Epithelial cell of prostate (primary cell): ENCODE measurements at regions not wholly inside any gene's neighbourhood (a gene's known extent, or its start where the extent isn't known, plus 50 kb on each side); places are given as distances from the start of the nearest gene placed in this dataset.

Experiments
- DNase-seq: peaks from one replicate; pipeline ENCODE4 v3.0.0-alpha.2; 2011; ENCODE audit warnings: low read depth, low spot score
- H3K27ac ChIP-seq: fragments of 450-650 bp; 2 replicates; pipeline ENCODE4 v1.5.1; 2017; ENCODE audit warnings: mild to moderate bottlenecking

- peak overlapping the region; percentile 74 for H3K27ac ChIP-seq
- no peak for DNase-seq
Measured at GRCh38 chr6:14711704-14712379, 534.0 kb upstream of the JARID2 start.

DNA sequence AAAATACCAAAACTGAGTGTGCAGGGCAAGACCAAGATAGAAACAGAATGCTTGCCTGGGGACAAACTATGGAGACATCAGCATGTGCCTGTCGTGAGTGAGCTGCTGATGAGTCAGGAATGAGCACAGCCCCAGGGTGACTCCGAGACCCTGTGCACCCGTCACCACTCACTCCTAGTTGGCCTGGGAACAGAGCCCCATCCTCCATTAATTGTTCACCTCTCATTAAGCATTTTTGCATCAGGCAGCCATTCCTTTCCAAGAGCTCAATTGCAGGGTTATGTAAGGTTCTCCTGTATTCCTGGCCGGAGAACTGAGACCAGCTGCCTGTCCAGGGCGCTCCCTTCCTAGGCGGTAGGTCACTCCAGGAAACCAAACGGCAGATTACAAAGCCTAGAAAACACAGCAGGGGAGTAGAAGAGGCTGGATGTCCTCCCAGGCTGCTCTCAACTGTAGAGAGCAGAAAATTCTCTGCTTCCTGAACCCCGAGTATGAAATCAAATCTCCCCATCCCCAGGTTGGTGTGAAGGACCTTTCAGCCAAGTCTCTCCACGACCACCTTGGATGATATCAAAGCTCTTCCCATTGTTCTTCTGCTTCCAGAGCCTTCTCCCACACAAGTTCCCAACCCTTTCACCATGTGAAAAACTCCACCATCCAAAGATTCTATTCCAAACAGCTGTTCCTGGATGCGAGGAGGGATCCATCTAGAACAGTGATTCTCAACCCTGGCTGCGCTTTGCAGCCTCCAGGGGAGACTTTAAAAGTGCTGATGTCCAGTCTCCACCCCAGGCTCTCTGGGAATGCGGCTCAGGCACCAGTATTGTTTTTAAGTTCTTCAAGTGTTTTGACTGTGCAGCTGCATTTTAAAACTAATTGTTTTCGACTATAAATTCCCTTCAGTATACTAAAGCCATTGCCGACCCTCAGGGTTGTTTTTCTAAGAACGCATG is 532.6 kb upstream of the JARID2 start:
- H3K27ac ChIP-seq = peak overlapping the region; percentile 74
- DNase-seq = peak; percentile 59

- DNase-seq = no peak
- peak overlapping the region; percentile 74 for H3K27ac ChIP-seq
Measured at GRCh38 chr6:14713966-14714631, 531.8 kb upstream of the JARID2 start.

DNA sequence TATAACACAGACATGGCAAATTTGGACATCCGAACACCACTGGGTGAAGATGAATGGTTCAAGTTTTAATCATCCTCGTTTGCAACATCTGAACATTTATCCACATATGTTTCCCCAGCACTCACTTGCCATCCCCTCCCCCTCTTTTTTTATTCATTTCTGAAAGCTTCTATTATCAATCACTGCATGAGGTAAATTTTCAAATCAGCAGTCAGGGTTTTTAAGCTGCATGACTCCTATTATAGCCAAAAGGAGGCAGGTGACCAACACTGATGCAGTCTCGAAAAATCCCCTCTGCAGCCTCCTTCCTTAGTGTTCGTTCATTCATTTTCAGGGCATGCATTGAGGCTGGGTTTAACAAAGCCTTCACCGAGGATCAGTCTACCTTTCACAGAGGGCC is 530.8 kb upstream of the JARID2 start:
- no peak overlapping the region for H3K27ac ChIP-seq

DNA sequence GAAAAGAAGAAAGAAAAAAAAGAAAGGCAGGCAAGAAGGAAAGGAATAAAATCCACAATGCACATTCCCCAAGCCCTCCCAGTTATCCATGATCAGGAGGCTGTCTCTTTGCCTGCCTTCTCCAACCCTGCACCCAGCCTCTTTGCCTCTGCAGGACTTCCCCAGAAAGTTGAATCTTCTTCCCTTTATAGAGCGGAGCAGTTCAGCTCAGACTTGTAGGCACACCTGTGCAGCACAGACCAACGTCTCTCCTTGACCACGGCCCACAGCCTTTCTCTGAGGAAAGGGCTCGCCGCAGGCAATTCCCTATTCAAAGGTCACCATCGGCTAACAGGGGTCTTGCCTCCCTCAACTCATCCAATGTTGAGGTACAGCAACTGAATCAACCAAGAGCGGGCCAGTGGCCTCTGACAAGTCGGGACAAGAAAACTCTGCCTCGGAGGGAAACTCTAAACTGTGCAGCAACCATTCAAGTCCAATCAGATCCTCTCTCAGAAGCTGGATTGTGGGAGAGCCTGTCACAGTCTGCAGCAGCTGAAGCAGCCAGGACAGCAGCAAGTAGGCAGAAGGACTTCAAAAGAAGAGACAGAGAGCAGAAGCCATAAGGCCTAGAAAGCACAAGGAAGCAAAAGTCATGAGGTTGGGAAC is 529.2 kb upstream of the JARID2 start:
- peak; percentile 44 for DNase-seq
- peak overlapping the region; percentile 22 for H3K27ac ChIP-seq

More for the DNA sequence above, 530.8 kb upstream of the JARID2 start:
- DNase-seq = no peak

GRCh38 chr6:14717307-14717706 is 528.6 kb upstream of the JARID2 start:
- H3K27ac ChIP-seq = peak overlapping the region; percentile 22
- no peak for DNase-seq

GRCh38 chr6:14718861-14719260 is 527.0 kb upstream of the JARID2 start:
- H3K27ac ChIP-seq = no peak overlapping the region
- DNase-seq = no peak

- no peak for DNase-seq
- no peak overlapping the region for H3K27ac ChIP-seq
Measured at GRCh38 chr6:14719270-14719669, 526.6 kb upstream of the JARID2 start.

DNA sequence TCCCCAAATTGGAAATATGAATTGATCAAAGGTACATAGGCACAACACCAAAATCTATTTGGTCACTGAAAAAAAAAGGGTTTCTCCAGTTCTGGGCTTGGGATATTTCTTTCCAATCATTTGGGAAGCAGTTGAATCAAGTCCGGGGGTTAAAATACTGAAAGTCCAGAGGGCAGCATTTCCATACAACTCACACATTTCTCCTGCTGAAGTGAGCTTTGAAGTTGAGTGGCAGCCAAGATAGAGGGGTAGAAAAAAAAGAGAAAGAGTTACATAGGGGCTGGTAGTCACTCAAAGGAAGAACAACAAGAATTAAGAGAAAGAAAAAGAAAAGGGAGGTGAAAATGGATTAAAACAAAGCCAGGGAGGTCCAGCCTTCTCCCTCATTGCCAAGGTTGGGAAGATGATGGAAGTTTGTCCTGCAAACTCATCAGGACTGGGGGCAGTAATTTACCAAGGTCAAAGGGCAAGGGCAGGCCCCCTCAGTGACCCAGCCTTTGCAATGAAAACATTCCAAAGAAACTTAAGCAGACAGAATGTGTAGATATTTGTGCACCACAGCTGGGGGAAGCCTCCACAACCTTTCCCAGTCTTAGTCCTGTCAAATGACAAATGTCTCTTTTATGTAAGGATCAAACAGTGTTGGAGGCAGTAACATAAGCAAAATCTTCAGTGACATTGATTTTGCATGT is 525.3 kb upstream of the JARID2 start:
- DNase-seq = no peak
- no peak overlapping the region for H3K27ac ChIP-seq

- no peak overlapping the region for H3K27ac ChIP-seq
- DNase-seq = no peak
Measured at GRCh38 chr6:14721103-14721758, 524.6 kb upstream of the JARID2 start.

- no peak for DNase-seq
- H3K27ac ChIP-seq = no peak overlapping the region
Measured at GRCh38 chr6:14722001-14722562, 523.8 kb upstream of the JARID2 start.

DNA sequence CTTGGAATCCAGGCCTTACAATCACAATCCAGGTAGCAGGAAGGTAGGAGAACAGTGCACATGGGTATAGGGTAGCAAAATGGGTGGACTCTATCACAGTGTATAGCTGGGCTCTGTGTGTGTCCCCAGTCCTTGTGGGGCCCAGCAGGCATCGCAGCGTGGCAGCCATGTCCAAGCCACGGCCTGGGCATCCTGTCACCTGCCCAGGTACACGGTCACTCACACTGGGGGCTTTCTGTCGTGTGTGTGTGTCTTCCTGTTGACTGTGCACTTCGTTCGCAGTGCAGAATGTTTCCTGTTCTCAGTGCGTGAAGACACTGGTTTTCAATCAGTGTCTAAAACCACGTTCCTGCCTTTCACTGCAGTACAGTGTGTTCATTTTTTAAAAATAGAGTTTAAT is 523.2 kb upstream of the JARID2 start:
- no peak for DNase-seq
- H3K27ac ChIP-seq = no peak overlapping the region

DNA sequence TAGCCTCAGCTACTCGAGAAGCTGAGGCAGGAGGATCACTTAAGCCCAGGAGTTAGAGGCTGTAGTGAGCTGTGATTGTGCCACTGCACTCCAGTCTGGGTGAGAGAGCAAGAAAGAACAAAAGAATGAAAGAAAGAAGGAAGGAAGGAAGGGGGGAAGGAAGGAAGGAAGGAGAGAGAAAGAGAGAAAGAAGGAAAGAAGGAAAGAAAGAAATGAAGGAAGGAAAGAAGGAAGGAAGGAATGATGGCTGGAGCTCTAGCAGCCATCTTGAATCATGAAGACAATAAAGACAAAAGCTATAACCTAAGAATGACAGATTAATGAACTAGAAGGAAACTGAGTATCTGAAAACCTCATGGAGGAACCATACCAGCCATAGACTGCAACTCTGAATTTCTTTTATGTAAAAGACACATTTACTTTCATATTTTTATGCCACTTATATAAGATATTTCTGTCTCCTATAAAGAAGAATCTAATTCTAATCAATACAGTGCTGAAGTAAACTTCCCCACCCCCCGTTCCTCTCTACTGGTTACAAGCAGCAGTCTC is 522.3 kb upstream of the JARID2 start:
- no peak for DNase-seq
- no peak overlapping the region for H3K27ac ChIP-seq

- H3K27ac ChIP-seq = no peak overlapping the region
- DNase-seq = no peak
Measured at GRCh38 chr6:14724549-14724948, 521.3 kb upstream of the JARID2 start.

DNA sequence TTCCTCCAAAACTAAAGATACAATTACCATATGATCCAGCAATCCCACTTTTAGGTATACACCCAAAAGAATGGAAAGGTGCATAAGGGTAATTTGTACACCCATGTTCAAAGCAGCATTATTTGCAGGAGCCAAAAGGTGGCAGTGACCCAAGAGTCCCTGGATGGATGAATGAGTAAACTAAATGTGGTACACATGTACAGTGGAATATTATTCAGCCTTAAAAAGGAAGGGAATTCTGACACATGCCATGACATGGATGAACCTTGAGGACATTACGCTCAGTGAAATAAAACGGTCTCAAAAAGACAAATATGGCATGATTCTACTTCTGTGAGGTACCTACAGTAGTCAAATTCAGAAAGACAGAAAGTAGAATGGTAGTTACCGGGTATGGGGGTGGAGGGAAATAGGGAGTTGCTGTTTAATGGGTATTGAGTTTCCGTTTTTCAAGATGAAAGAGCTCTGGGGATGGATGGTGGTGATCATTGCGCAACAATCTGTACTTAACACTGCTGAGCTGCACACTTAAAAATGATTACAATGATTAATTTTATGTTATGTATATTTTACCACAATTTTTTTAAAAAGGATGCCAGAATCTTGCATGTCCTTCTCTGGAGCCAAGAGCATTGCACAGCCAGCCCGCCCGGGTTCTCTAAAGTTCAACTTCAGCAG is 518.9 kb upstream of the JARID2 start:
- no peak overlapping the region for H3K27ac ChIP-seq
- DNase-seq = no peak

DNA sequence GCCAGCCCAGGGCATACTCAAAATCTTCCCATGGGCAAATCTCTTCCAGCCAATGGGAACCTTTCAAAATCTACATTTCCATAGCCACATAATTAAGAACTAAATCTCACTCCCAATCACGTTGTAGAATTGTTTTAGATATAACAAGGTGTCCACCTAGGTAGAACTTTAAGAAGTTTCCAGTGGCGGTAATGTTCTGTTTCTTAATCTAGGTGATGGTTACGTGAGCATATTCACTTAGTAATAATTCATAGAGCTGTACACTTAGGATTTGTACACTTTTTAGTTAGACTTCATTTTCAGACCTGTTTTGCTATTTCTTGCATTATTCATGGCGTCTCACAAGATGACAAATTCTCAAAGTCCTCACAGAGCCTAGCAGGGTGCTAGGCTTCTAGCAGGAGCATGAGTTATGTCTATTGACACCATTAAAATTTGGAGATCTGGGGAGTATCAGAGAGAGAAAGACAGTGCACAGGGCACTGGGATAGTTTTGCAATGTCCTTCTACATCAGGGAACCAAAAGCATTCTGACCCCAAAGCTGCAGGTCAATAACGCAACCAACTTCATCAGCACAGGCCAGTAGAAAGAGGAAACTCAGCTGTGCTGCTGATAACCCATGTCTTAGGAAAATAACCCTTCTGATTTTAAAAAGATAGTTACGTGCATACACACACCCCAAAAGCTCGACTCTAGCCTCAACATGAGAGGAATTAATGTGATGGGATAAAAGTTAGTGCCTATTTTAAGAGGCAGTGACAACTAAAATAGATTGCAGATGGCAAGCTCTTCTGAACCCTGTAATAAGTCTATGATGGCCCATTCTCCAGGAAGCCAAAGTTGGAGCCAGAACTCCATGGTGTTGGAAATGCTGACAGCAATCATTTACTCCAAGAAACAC is 518.1 kb upstream of the JARID2 start:
- DNase-seq = no peak
- no peak overlapping the region for H3K27ac ChIP-seq

GRCh38 chr6:14728396-14729024 is 517.4 kb upstream of the JARID2 start:
- DNase-seq = no peak
- H3K27ac ChIP-seq = no peak overlapping the region
